NB4 (cell line): ENCODE measurements at regions not wholly inside any gene's neighbourhood (a gene's known extent, or its start where the extent isn't known, plus 50 kb on each side); places are given as distances from the start of the nearest gene placed in this dataset.

ENCODE experiments used
- POLR2A ChIP-seq: IDR thresholded peaks from 2 replicates; pipeline ENCODE4 v1.6.1; 2011; ENCODE audit warnings: mild to moderate bottlenecking; ENCODE audit not compliant: insufficient read length; ENCODE audit errors: extremely low read depth
- TF ChIP-seq, protein P1 (sequence below): IDR thresholded peaks from one replicate; pipeline ENCODE4 v1.5.1; 2012; ENCODE audit warnings: low read depth, low read length
- TF ChIP-seq, protein P2 (sequence below): IDR thresholded peaks from 2 replicates; pipeline ENCODE4 v1.6.1; 2011; ENCODE audit warnings: low read depth, low read length

DNA sequence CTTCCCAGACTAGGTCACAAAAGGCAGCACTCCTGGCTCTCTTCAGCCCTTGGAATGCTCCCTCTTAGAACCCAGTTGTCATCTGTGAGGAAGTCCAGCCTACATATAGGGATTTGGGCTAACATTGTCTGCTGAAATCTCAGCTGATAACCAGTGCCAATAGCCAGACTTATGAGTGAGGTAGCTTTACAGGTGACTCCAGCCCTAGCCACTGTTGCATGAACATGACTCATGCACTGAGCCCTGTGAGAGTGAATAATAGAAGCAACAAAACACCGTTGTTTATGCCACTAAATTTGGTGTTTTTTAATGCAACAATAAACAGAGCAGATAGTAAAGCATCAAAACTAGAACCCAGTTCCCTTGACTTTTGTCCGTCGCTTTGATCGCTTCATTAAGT, 433.2 kb downstream of the STIM2 start:
- TF ChIP-seq, protein P1, sequence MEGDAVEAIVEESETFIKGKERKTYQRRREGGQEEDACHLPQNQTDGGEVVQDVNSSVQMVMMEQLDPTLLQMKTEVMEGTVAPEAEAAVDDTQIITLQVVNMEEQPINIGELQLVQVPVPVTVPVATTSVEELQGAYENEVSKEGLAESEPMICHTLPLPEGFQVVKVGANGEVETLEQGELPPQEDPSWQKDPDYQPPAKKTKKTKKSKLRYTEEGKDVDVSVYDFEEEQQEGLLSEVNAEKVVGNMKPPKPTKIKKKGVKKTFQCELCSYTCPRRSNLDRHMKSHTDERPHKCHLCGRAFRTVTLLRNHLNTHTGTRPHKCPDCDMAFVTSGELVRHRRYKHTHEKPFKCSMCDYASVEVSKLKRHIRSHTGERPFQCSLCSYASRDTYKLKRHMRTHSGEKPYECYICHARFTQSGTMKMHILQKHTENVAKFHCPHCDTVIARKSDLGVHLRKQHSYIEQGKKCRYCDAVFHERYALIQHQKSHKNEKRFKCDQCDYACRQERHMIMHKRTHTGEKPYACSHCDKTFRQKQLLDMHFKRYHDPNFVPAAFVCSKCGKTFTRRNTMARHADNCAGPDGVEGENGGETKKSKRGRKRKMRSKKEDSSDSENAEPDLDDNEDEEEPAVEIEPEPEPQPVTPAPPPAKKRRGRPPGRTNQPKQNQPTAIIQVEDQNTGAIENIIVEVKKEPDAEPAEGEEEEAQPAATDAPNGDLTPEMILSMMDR, result no peak
- TF ChIP-seq POLR2A, result no peak
- TF ChIP-seq, protein P2, sequence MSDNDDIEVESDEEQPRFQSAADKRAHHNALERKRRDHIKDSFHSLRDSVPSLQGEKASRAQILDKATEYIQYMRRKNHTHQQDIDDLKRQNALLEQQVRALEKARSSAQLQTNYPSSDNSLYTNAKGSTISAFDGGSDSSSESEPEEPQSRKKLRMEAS, result no peak
